22Rv1 (cell line): ENCODE measurements at regions not wholly inside any gene's neighbourhood (a gene's known extent, or its start where the extent isn't known, plus 50 kb on each side); places are given as distances from the start of the nearest gene placed in this dataset.

ENCODE experiments used
- ZFX ChIP-seq: fragments of 450-650 bp; IDR thresholded peaks from 2 replicates; pipeline ENCODE4 v1.6.1; 2017; ENCODE audit warnings: antibody characterized with exemption, borderline replicate concordance
- TF ChIP-seq, protein P1 (sequence below): fragments of 450-650 bp; IDR thresholded peaks from 2 replicates; pipeline ENCODE4 v1.5.1; 2017; ENCODE audit warnings: mild to moderate bottlenecking

- TF ChIP-seq, protein P1, sequence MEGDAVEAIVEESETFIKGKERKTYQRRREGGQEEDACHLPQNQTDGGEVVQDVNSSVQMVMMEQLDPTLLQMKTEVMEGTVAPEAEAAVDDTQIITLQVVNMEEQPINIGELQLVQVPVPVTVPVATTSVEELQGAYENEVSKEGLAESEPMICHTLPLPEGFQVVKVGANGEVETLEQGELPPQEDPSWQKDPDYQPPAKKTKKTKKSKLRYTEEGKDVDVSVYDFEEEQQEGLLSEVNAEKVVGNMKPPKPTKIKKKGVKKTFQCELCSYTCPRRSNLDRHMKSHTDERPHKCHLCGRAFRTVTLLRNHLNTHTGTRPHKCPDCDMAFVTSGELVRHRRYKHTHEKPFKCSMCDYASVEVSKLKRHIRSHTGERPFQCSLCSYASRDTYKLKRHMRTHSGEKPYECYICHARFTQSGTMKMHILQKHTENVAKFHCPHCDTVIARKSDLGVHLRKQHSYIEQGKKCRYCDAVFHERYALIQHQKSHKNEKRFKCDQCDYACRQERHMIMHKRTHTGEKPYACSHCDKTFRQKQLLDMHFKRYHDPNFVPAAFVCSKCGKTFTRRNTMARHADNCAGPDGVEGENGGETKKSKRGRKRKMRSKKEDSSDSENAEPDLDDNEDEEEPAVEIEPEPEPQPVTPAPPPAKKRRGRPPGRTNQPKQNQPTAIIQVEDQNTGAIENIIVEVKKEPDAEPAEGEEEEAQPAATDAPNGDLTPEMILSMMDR = peak; percentile 82
- no peak for TF ChIP-seq ZFX
These were observed 204.0 kb upstream of the NANOGP8 start for GRCh38 chr15:35289024-35289617.
